ENCODE measurements at regions not wholly inside any gene's neighbourhood (a gene's known extent, or its start where the extent isn't known, plus 50 kb on each side); places are given as distances from the start of the nearest gene placed in this dataset.

DNA sequence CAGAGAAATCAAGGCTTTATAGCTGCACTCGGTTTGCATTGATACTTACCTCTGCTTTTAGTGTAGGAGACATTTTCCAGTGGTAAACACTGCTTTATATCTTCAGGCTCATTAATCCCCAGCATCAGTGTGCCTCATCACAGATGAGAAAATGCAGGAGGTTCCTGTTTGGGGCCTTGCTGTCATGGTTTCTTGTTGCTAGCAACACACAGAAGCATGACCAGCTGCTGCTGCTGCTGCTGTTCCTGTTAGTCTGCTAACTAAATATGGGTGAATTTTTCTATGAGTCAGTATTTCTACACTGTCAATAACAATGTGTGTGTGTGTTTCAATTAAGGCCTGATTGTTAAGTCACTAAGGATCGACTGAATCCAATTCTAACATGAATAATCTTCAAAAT, 85.8 kb upstream of the RGS1 start (continued):
- TF ChIP-seq, protein P1, sequence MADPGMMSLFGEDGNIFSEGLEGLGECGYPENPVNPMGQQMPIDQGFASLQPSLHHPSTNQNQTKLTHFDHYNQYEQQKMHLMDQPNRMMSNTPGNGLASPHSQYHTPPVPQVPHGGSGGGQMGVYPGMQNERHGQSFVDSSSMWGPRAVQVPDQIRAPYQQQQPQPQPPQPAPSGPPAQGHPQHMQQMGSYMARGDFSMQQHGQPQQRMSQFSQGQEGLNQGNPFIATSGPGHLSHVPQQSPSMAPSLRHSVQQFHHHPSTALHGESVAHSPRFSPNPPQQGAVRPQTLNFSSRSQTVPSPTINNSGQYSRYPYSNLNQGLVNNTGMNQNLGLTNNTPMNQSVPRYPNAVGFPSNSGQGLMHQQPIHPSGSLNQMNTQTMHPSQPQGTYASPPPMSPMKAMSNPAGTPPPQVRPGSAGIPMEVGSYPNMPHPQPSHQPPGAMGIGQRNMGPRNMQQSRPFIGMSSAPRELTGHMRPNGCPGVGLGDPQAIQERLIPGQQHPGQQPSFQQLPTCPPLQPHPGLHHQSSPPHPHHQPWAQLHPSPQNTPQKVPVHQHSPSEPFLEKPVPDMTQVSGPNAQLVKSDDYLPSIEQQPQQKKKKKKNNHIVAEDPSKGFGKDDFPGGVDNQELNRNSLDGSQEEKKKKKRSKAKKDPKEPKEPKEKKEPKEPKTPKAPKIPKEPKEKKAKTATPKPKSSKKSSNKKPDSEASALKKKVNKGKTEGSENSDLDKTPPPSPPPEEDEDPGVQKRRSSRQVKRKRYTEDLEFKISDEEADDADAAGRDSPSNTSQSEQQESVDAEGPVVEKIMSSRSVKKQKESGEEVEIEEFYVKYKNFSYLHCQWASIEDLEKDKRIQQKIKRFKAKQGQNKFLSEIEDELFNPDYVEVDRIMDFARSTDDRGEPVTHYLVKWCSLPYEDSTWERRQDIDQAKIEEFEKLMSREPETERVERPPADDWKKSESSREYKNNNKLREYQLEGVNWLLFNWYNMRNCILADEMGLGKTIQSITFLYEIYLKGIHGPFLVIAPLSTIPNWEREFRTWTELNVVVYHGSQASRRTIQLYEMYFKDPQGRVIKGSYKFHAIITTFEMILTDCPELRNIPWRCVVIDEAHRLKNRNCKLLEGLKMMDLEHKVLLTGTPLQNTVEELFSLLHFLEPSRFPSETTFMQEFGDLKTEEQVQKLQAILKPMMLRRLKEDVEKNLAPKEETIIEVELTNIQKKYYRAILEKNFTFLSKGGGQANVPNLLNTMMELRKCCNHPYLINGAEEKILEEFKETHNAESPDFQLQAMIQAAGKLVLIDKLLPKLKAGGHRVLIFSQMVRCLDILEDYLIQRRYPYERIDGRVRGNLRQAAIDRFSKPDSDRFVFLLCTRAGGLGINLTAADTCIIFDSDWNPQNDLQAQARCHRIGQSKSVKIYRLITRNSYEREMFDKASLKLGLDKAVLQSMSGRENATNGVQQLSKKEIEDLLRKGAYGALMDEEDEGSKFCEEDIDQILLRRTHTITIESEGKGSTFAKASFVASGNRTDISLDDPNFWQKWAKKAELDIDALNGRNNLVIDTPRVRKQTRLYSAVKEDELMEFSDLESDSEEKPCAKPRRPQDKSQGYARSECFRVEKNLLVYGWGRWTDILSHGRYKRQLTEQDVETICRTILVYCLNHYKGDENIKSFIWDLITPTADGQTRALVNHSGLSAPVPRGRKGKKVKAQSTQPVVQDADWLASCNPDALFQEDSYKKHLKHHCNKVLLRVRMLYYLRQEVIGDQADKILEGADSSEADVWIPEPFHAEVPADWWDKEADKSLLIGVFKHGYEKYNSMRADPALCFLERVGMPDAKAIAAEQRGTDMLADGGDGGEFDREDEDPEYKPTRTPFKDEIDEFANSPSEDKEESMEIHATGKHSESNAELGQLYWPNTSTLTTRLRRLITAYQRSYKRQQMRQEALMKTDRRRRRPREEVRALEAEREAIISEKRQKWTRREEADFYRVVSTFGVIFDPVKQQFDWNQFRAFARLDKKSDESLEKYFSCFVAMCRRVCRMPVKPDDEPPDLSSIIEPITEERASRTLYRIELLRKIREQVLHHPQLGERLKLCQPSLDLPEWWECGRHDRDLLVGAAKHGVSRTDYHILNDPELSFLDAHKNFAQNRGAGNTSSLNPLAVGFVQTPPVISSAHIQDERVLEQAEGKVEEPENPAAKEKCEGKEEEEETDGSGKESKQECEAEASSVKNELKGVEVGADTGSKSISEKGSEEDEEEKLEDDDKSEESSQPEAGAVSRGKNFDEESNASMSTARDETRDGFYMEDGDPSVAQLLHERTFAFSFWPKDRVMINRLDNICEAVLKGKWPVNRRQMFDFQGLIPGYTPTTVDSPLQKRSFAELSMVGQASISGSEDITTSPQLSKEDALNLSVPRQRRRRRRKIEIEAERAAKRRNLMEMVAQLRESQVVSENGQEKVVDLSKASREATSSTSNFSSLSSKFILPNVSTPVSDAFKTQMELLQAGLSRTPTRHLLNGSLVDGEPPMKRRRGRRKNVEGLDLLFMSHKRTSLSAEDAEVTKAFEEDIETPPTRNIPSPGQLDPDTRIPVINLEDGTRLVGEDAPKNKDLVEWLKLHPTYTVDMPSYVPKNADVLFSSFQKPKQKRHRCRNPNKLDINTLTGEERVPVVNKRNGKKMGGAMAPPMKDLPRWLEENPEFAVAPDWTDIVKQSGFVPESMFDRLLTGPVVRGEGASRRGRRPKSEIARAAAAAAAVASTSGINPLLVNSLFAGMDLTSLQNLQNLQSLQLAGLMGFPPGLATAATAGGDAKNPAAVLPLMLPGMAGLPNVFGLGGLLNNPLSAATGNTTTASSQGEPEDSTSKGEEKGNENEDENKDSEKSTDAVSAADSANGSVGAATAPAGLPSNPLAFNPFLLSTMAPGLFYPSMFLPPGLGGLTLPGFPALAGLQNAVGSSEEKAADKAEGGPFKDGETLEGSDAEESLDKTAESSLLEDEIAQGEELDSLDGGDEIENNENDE (IDR thresholded peaks at IDR 0.05; ENCODE audit: insufficient replicate concordance, low read length), result no peak

Data from H1 (cell line).